GM21619 (cell line): ENCODE measurements at regions not wholly inside any gene's neighbourhood (a gene's known extent, or its start where the extent isn't known, plus 50 kb on each side); places are given as distances from the start of the nearest gene placed in this dataset.

ENCODE experiments used
- ATAC-seq: cut with Tn5 transposase; IDR thresholded peaks from one replicate; pipeline ENCODE4 v1.9.1; 2021; ENCODE audit not compliant: unreplicated experiment

DNA sequence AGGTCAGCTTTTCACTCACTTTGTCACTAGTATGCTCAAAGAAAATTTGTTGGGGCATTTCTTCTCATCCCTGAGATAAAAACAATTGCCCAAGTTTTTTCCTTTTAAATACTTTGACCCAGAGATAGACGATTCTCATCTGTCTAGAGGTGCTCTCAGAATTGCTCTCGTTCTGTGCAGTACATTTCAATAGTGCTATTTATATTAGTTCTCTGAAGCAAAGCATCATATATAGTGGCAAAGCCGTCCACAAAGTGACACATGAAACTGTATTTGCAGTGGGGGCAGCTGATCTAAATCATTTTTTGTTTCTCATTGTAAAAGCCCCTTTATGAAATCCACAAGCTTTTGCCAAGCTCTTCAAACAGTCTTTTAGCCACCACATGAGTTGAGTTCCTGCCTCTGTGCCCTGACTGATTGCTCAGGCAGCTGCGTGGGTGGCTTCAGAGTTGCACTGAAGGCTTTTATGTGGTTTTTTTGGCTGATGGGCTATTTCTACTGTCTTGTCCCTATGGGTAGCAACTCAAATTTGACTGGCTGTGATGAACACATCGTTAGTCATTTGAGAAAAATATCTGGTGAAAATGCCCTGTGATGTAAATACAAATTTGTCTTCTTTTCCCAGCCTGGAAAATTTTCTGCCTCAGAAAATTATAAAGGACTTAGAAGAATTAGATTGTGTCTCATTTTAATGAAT is 119.1 kb upstream of the OTUD4 start:
- ATAC-seq: peak; percentile 90

DNA sequence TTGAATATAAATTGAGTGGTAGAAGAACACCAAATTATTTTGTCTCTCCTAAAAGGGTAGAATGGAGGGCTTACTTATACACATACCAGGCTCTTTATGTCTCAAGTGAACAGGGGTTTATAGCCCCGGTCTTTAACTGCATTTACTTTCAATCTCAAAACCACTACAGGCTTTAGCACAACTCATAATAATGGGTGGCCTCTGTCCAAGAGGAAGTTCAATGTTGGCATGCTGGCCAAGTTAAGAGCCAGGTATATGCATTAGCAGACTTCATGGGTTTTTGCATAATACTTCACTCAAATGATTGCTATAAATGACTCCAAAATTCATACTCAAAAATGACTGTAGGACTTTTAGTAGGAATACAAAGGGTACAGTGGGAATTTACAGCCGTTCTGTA is 118.5 kb upstream of the OTUD4 start:
- no peak for ATAC-seq

DNA sequence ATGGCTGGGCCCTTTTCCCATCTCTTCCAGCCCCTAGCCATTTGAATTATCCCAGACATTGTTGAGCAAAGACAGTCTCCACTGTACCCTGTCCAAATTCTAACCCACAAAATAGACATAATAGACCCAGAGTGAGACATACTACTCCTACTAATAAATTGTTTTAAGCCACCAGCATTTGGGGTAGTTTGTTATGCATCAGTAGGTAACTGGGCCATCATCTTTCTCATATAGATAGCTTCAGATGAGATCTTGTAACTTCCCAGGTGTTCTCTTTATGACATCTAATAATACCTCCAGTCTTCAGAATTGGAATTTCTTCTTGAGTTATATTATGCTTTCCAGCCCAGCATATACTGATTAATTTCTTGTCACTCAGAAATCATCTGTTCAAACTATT is 117.2 kb upstream of the OTUD4 start:
- ATAC-seq: no peak

DNA sequence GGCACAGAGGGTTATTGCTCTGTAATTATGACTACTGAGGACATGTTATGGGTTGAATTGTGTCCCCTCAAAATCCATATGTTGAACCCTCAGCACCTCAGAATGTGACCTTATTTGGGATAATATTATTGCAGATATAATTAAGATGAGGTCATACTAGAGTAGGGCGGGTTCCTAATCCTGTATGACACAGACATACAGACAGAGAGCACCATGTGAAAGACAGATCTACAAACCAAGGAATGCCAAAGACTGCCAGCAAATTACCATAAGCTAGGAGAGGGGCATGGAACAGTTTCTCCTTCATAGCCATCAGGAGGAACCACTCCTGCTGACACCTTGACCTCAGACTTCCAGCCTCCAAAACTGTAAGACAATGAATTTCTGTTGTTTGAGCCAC is 115.2 kb upstream of the OTUD4 start:
- ATAC-seq: no peak

DNA sequence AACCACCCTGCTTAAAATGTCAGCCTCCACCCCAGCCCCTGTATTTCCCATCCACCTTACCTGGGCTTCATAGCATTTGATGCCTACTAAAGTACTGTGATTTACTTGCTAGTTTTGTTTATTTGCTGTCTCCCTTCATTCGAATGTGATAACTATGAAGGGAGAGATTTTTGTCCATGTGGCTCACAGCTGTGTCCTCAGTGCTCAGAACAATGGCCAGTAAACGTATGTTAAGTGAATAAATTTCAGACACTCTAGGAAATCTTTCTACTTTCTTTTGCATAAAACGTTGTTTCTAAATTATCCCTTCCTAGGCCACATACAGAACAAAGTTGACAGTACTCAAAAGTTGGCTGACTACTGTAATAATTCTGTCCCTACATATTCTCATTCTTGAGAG is 114.7 kb upstream of the OTUD4 start:
- no peak for ATAC-seq

DNA sequence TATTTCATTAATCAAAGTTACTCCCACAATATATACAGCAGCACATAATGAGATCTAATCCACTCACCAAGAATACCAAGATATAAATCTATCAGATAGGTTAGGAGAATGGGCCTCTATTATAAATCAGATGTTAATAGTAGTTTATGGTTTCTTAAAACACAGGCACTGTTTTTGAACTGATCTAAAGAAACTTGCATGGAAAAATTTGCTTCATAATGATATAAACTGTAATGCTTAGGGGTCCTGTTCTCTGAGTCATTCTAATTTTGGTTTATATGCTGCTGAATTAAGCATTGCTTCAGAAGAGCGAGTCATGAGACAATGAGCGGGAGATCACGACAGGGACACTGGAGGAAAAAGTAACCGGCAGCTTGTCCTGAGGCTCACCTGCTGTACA is 113.3 kb upstream of the OTUD4 start:
- ATAC-seq: no peak

DNA sequence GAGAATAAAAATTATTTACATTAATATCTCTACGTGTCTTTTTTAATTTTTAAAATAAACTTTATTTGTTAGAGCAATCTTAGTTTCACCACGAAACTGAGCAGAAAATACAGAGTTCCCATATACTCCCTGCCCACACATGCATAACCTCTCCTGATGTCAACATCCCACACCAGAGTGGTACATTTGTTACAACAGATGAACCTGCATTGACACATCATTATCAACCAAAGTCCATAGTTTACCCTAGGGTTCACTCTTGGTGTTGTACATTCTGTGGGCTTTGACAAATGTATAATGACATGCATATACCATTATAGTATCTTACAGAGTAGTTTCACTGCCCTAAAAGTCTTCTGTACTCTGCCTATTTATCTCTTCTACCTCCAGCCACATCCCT is 110.6 kb upstream of the OTUD4 start:
- no peak for ATAC-seq

DNA sequence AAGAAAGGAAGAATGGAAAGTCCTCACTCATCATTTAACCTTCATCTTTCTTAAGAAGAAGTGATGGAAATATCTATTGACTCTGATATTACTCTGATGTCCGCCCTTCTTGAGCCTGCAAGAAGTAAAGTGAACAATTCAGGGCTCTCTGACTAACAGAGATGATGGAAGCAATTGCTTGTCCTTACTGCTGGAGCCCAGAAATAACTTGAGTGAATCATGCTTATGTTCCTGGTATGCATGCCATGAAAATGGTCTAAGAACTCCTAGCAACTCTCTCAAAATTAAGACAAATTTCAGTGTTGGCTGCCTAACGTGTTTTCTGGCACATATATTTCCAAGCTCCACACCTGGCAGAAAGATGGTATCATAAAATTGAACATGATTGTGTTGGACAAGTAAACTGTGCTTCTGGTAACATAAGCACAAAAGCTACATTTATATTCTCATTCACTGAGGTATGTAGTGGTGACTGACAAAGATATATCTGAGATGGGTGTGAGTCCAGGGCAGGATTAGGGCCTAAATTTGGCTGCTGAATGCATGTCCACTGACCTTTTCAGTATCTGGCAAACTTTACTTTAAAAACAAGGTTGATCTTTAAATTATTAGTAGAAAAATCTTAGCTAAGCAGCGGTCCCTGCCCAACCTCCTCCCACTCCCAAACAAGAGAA is 109.2 kb upstream of the OTUD4 start:
- no peak for ATAC-seq

DNA sequence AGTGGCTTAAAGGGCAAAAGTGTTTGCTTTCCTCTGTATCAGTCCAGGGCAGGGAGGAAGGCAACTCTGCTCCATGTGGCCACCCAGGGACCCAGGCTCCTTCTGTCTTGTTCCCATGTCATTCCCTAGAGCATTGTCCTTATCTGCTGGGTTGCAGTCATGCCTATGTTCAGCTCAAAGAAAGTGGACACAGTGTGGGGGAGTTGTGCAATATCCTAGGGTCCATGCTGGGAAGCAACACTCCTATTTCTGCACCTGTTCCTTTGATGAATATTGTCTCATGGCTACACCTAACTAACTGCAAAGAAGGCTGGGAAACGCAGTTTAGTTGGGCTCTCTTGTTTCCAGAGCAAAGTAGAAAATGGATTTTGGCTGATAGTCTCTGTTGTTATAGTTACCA is 107.0 kb upstream of the OTUD4 start:
- no peak for ATAC-seq

DNA sequence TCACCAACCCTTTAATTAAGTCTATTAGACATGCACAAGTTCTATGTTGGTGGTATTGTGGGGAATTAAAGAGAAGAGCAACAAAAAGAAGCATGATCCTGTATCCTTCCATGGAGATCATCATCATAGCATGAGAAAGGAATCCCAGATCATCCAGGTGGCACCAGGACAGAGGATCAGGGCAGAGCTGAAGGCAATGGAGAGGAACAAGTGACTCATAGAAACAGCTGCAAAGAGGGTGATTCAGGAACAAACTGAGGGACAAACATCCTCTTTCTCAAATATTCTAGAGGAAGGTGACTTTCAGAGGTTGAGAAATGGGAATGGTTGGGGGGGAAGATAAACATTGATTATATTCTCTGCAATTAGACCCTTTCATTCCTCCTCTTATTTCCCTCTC is 105.5 kb upstream of the OTUD4 start:
- no peak for ATAC-seq

DNA sequence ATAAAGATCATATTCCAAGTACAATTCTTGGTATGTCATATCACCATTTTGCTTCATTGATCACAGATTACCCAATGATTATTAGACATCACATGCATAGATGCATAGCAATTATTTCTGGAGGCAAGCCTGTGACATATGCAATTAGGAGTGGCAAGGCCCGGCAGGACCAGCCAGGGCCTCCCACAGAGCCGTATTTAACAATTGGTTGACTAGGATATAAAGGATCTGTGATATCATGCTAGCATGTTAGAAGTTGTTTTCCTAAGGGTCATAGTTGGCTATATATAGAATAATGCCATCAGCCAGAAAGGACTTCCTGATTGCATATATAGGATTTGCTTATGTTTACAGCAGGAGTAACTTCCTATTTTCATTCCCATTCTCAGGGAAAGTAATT is 103.5 kb upstream of the OTUD4 start:
- ATAC-seq: no peak

DNA sequence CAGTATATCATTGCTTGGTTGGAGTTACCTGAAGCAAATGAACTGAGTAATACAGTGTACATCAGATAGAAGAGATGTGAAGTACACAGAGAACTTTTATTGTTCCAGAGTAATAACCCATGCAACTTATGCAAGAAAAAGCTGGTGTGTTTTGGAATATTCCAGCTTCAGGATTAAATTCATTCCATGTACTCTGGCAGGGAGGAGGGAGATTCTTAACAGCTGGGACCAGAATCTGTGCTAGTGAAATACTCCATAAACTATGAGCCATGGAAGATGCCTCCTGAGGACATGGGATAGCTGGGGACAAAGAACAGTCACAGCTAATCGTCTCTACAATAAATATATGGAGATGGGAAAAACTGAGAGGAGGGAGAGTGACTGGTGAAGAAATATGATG is 101.6 kb upstream of the OTUD4 start:
- ATAC-seq: no peak

DNA sequence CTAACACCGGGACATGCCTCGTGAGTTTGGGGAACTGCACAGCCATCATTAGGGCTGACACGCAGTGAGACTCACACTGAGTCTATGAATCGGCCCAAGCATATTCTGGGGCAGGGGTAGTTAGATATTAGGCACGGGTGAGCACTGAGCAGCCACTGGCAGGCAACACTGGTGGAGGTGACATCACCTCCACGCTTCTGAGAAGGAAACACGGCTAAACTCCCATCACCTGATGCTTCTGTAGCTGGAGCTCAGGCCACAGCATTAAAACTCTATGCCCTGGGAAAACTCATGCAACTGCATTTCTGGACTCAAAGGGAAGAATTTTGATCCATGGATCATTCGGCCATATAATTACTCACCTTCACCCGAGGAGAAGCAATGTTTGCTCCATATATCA is 100.8 kb upstream of the OTUD4 start:
- no peak for ATAC-seq

DNA sequence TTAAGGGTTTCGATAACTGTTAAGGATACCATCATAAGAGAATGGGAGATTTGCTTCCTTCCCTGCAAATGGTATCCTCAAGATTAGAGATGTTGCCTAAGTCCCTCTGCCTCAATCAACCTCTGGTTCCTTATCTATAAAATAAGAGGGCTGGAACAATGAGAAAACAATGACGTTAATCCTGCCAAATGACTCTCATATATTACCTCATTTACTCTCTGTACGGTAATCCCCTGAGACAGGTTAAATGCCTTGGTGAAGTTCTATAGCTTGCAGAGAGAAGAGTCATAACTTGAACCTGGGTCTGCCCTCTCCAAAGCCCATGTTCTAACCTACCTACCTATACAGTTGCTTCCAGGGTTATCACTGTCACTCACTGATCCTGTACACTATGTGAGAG is 100.2 kb upstream of the OTUD4 start:
- no peak for ATAC-seq

DNA sequence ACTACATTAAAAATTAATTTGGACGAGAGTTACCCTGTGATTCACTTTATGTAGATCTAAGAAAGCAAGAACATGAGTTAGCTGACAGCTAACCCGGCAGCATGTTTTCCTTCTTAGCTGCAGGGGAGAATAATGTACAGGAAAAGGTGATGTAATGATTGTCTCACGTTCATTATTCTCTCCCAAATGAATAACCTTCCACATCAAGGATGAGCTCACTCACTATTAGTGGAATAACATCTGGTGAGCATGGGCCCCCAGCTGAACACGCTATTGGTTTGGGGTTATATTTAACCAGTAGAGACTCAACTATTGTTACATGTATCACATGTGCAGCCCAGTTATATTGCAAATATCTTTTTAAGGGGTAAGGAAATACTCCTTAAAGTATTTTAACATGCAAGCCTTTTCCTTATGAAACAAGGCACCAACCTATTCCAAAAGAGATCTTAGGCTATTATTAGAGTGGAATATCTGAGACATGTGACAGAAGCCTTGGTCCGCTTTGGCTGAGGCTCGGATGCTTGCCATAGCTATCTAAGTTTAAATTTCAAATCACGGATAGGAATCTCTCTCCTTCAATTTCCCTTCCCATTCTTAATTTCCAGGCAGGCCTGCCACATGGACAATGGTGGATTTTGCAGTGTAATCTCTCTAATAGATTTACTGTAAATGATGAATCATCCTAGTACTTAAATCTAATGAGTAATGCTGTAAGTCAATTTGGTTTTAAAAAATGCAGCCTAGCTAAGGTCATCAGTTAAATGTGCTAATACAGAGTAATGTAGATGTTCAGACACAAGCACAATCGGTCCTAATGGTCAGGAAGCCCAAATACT is 99.0 kb upstream of the OTUD4 start:
- no peak for ATAC-seq

DNA sequence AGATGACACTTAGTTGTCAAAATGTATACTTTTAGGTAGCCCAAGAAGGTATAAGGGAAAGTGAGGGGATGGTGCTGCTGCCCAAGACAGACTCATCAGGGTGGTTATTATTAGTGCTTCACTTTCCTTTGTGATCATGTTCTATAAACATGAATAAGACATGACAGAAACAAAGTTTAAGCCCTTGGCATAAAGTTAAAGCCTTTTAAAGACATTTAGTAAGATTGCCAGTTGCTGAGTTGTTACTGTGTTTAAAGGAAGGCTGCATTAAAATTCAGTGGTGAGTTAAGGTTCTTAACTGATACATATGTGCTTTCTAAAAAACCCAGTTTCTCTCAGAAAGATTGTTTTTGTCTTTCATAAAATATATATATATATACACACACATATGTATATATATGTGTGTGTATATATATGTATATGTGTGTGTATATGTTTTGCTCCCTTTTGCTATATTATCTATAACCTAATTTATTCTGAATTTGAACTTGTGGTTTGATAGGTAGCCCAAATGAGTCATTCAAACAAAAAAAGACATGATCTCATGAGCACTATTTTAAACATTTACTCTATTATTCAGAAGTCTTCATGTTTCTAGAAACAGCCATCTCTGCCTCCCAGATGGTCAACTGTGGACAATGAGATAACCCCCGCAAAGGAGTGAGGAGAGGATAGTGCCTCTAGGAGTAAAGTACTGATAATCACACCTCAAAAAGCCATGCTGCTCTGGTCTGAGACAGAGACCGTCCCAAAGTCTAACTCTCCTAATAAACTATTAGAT is 98.1 kb upstream of the OTUD4 start:
- ATAC-seq: no peak

DNA sequence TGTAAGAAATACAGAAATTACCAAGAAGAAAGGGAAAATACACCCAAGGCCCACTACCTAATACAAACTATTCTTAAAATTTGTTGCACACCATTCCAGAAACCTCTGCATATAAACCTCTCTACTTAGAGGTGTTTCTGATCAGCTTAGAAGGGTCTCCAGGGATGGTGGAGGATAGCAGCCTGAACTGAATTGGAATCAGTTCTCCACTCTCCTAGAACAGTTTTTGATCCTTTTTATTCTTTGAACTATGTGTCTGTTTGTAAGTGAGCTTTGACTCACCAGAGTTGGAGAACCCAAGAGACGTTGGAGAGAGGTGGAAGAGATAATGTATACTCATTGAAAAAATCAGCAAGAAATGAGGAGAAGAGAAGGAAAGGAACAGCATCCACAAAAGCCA is 96.6 kb upstream of the OTUD4 start:
- ATAC-seq: no peak

DNA sequence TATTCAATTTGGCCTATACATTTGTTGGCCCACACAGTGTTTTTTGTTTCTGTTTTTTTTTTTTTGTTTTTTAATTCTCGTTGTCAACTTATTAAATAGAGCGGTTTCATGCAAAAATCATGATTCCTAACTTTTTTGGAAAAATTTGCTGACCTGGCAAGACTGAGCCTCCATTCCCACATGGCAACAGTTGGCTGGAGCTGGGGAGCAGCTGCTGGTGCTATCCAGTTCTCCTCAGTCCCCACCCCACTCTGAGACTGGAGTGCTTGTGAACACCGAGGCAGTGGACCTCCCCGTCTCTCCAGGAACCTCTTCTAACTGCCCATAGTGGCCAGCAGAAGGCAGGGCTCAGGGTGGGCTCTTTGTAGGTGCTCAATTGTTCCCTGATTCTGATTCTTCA is 95.7 kb upstream of the OTUD4 start:
- no peak for ATAC-seq

DNA sequence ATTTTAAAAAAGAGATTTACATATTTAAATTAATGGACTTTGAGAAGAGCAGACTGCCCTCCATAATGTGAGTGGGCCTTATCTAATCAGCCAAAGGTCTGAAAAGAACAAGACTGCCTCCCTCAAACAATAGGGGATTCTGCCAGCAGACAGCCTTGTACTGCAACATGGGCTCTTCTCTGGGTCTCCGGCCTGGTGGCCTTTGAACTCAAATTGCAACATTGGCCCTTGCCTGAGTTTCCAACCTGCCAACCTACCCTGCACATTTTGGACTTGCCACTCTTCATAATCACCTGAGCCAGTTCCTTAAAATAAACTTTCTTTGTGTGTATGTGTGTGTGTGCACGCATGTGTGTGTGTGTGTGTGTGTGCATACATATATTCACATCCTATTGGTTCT is 90.8 kb upstream of the OTUD4 start:
- ATAC-seq: no peak

DNA sequence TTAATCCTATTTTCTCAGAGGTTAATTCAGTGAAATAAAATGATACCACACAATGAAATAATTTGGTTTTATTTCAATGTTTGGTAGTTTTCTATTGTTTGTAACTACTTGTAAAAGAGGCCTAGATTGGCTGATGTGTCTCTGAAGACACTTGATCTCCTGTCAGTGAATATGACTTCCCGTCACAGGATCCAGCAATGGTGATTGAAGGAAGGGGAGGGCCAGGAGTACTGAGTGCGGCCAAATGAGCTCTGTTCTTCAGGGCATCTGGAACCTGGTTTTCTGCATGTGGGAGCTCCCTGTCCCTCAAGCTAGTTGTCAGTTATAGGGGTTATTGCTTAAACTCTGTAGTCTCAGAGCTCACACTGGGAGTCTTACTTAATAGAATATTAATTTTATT is 86.5 kb upstream of the OTUD4 start:
- ATAC-seq: no peak

DNA sequence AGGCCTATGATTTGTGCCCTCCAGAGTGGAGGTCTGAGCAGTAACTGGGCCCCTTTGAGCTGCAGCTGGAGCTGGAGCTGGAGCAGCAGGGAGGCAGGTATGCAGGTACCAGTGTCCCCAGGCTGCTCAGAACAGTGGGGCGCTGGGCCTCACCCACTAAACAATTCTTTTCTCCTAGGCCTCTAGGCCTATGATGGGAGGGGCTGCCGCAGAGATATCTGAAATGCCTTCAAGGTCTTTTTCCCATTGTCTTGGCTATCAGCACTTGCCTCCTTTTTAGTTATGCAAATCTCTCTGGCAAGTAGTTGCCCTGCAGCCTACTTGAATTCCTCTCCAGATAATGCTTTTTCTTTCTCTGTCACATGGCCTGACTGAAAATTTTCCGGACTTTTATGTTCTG is 79.7 kb upstream of the OTUD4 start:
- ATAC-seq: no peak
